BE2C (cell line): ENCODE measurements at regions not wholly inside any gene's neighbourhood (a gene's known extent, or its start where the extent isn't known, plus 50 kb on each side); places are given as distances from the start of the nearest gene placed in this dataset.

Experiments used
- DNase-seq: peaks from one replicate; pipeline ENCODE4 v3.0.0-alpha.2; 2020
- H3K27me3 ChIP-seq: fragments of 250-450 bp; sonication (Bioruptor Pico); 2 replicates; pipeline ENCODE4 v1.5.1; 2020; ENCODE audit warnings: mild to moderate bottlenecking
- H3K36me3 ChIP-seq: fragments of 250-450 bp; sonication (Bioruptor Pico); 2 replicates; pipeline ENCODE4 v1.5.1; 2020; ENCODE audit warnings: mild to moderate bottlenecking
- H3K4me1 ChIP-seq: fragments of 250-450 bp; sonication (Bioruptor Pico); 2 replicates; pipeline ENCODE4 v1.5.1; 2020
- H3K4me3 ChIP-seq: 2 replicates; pipeline ENCODE4 v1.5.1; 2011; ENCODE audit warnings: low read depth, low read length
- H3K9me3 ChIP-seq: fragments of 250-450 bp; sonication (Bioruptor Pico); 2 replicates; pipeline ENCODE4 v1.5.1; 2020
- CTCF ChIP-seq: IDR thresholded peaks from 2 replicates; pipeline ENCODE4 v1.5.1; 2012; ENCODE audit warnings: mild to moderate bottlenecking, low read depth, low read length

GRCh38 chr3:31055757-31056156 is 161.3 kb upstream of the GADL1 start:
- H3K4me3 ChIP-seq: no peak overlapping the region
- no peaks in the 10 kb centered on the region for H3K27me3 ChIP-seq
- H3K36me3 ChIP-seq: no peaks in the 10 kb centered on the region
- no peak for DNase-seq
- TF ChIP-seq CTCF: no peak
- no peaks in the 10 kb centered on the region for H3K9me3 ChIP-seq
- H3K4me1 ChIP-seq: no peaks in the 10 kb centered on the region

- no peaks in the 10 kb centered on the region for H3K9me3 ChIP-seq
- no peaks in the 10 kb centered on the region for H3K36me3 ChIP-seq
- TF ChIP-seq CTCF: no peak
- no peak overlapping the region for H3K4me3 ChIP-seq
- no peaks in the 10 kb centered on the region for H3K27me3 ChIP-seq
- H3K4me1 ChIP-seq: no peaks in the 10 kb centered on the region
- DNase-seq: no peak
Measured at GRCh38 chr3:31057891-31058290, 163.4 kb upstream of the GADL1 start.

- Histone ChIP-seq H3K36me3 (no peaks in the 10 kb centered on the region), H3K4me3 (no peak overlapping the region), H3K27me3 (no peaks in the 10 kb centered on the region), H3K4me1 (no peaks in the 10 kb centered on the region), H3K9me3 (no peaks in the 10 kb centered on the region)
- no peak for TF ChIP-seq CTCF
- no peak for DNase-seq
Measured at GRCh38 chr3:31064021-31064420, 169.6 kb upstream of the GADL1 start.

- DNase-seq: no peak
- no peak for TF ChIP-seq CTCF
- H3K4me1 ChIP-seq: no peaks in the 10 kb centered on the region
- H3K27me3 ChIP-seq: no peaks in the 10 kb centered on the region
- H3K4me3 ChIP-seq: no peak overlapping the region
- H3K36me3 ChIP-seq: no peaks in the 10 kb centered on the region
- no peaks in the 10 kb centered on the region for H3K9me3 ChIP-seq
Measured at GRCh38 chr3:31065765-31066164, 171.3 kb upstream of the GADL1 start.

- Histone ChIP-seq H3K27me3 (no peaks in the 10 kb centered on the region), H3K4me1 (no peaks in the 10 kb centered on the region), H3K36me3 (no peaks in the 10 kb centered on the region), H3K4me3 (no peak overlapping the region), H3K9me3 (no peaks in the 10 kb centered on the region)
- DNase-seq: no peak
- TF ChIP-seq CTCF: no peak
Measured at GRCh38 chr3:31067004-31067403, 172.5 kb upstream of the GADL1 start.

- TF ChIP-seq CTCF: no peak
- no peaks in the 10 kb centered on the region for H3K27me3 ChIP-seq
- no peak for DNase-seq
- H3K4me3 ChIP-seq: no peak overlapping the region
- no peaks in the 10 kb centered on the region for H3K4me1 ChIP-seq
- H3K36me3 ChIP-seq: no peaks in the 10 kb centered on the region
- H3K9me3 ChIP-seq: no peaks in the 10 kb centered on the region
Measured at GRCh38 chr3:31075471-31075870, 181.0 kb upstream of the GADL1 start.
